GM12872 (cell line): ENCODE measurements at regions not wholly inside any gene's neighbourhood (a gene's known extent, or its start where the extent isn't known, plus 50 kb on each side); places are given as distances from the start of the nearest gene placed in this dataset.

Experiments
- CTCF ChIP-seq: IDR thresholded peaks from 3 replicates; pipeline ENCODE4 v1.5.1; 2011; ENCODE audit warnings: low read depth, mild to moderate bottlenecking, low read length, moderate library complexity; ENCODE audit not compliant: insufficient read depth

GRCh38 chr7:68676813-68677535, 921.3 kb upstream of the AUTS2 start:
- no peak for TF ChIP-seq CTCF

- no peak for TF ChIP-seq CTCF
These were observed 920.1 kb upstream of the AUTS2 start for GRCh38 chr7:68678196-68678595.

- TF ChIP-seq CTCF, result no peak
These were observed 918.6 kb upstream of the AUTS2 start for GRCh38 chr7:68679459-68680234.

- no peak for TF ChIP-seq CTCF
These were observed 917.9 kb upstream of the AUTS2 start for GRCh38 chr7:68680235-68680872.

- no peak for TF ChIP-seq CTCF
These were observed 915.4 kb upstream of the AUTS2 start for GRCh38 chr7:68682910-68683309.

GRCh38 chr7:68684246-68684839, 913.9 kb upstream of the AUTS2 start:
- no peak for TF ChIP-seq CTCF

GRCh38 chr7:68684996-68685395, 913.3 kb upstream of the AUTS2 start:
- no peak for TF ChIP-seq CTCF
